Left ventricle myocardium inferior (tissue), 1 donor: ENCODE measurements at regions not wholly inside any gene's neighbourhood (a gene's known extent, or its start where the extent isn't known, plus 50 kb on each side); places are given as distances from the start of the nearest gene placed in this dataset.

Experiments
- DNase-seq: peaks from one replicate; pipeline ENCODE4 v3.0.0-alpha.2; 2020
- H3K27ac ChIP-seq: fragments of 200-600 bp; replicated peaks from 2 replicates; pipeline ENCODE4 v1.8.0; 2021
- H3K27me3 ChIP-seq: fragments of 200-600 bp; 2 replicates; pipeline ENCODE4 v1.8.0; 2021; ENCODE audit warnings: low read depth
- H3K36me3 ChIP-seq: fragments of 200-600 bp; 2 replicates; pipeline ENCODE4 v1.8.0; 2021
- H3K4me1 ChIP-seq: fragments of 200-600 bp; 2 replicates; pipeline ENCODE4 v1.8.0; 2021
- H3K4me3 ChIP-seq: fragments of 200-600 bp; 2 replicates; pipeline ENCODE4 v1.8.0; 2021; ENCODE audit warnings: mild to moderate bottlenecking, moderate library complexity
- H3K9me3 ChIP-seq: fragments of 200-600 bp; replicated peaks from 2 replicates; pipeline ENCODE4 v1.8.0; 2021
- CTCF ChIP-seq: fragments of 200-600 bp; IDR thresholded peaks from 2 replicates; pipeline ENCODE4 v1.8.0; 2021; ENCODE audit warnings: antibody characterized with exemption, mild to moderate bottlenecking, borderline replicate concordance
- intact Hi-C: fragments of 100-400 bp; cut with micrococcal nuclease; formaldehyde crosslinking; loops from one replicate; pipeline ENCODE4 v1.11.0; 2022
- donor health status: DM: no; HTN: yes; CAD: no; lungs with severe emphysema.

- H3K4me3 ChIP-seq: no peak overlapping the region
- no peak for TF ChIP-seq CTCF
- no peak overlapping the region for H3K27ac ChIP-seq
- intact Hi-C loops: no loop called here
- H3K4me1 ChIP-seq: no peaks in the 10 kb centered on the region
- H3K9me3 ChIP-seq: peaks cover 21% of the 10 kb centered on the region
- DNase-seq: no peak
- H3K27me3 ChIP-seq: no peaks in the 10 kb centered on the region
- H3K36me3 ChIP-seq: no peaks in the 10 kb centered on the region
Observed at GRCh38 chr7:80981405-80981804, 62.6 kb upstream of the SEMA3C start.

GRCh38 chr7:80977751-80978150 is 58.9 kb upstream of the SEMA3C start:
- H3K4me1 ChIP-seq: no peaks in the 10 kb centered on the region
- no peak for DNase-seq
- no peaks in the 10 kb centered on the region for H3K27me3 ChIP-seq
- intact Hi-C loops: no loop called here
- no peak overlapping the region for H3K4me3 ChIP-seq
- no peak for TF ChIP-seq CTCF
- no peak overlapping the region for H3K27ac ChIP-seq
- no peaks in the 10 kb centered on the region for H3K36me3 ChIP-seq
- H3K9me3 ChIP-seq: peaks cover 30% of the 10 kb centered on the region

- Histone ChIP-seq H3K9me3 (peaks cover 24% of the 10 kb centered on the region), H3K27me3 (no peaks in the 10 kb centered on the region), H3K4me1 (no peaks in the 10 kb centered on the region), H3K36me3 (no peaks in the 10 kb centered on the region), H3K4me3 (no peak overlapping the region), H3K27ac (no peak overlapping the region)
- TF ChIP-seq CTCF: no peak
- no peak for DNase-seq
- intact Hi-C loops: no loop called here
Observed at GRCh38 chr7:80974396-80975358, 55.8 kb upstream of the SEMA3C start.

GRCh38 chr7:80971225-80971624 is 52.4 kb upstream of the SEMA3C start:
- Histone ChIP-seq H3K27me3 (no peaks in the 10 kb centered on the region), H3K4me3 (no peak overlapping the region), H3K4me1 (no peaks in the 10 kb centered on the region), H3K36me3 (no peaks in the 10 kb centered on the region), H3K27ac (no peak overlapping the region), H3K9me3 (peaks cover 7% of the 10 kb centered on the region)
- no peak for DNase-seq
- no peak for TF ChIP-seq CTCF
- intact Hi-C loops: no loop called here
